Tibial artery (tissue), 4 donors: ENCODE measurements at regions not wholly inside any gene's neighbourhood (a gene's known extent, or its start where the extent isn't known, plus 50 kb on each side); places are given as distances from the start of the nearest gene placed in this dataset.

Source experiments
- DNase-seq, 2 donors: peaks; one replicate each; pipeline ENCODE4 v3.0.0-alpha.2; 2019
- H3K27ac ChIP-seq, 2 donors: fragments of 200-600 bp; sonication (generic) in 1 of 2; 1 replicate in 1 of 2; 2 replicates in 1 of 2; pipeline ENCODE4 v1.5.1; 2018 to 2019; ENCODE audit warnings: mild to moderate bottlenecking in 1 of 2
- H3K27me3 ChIP-seq, 2 donors: fragments of 200-600 bp; sonication (generic) in 1 of 2; one replicate each; pipeline versions ENCODE4 v1.5.1 to v1.6.0; 2016 to 2019
- H3K36me3 ChIP-seq, 3 donors: fragments of 200-600 bp; sonication (generic) in 2 of 3; one replicate each; pipeline ENCODE4 v1.5.1; 2016 to 2019; ENCODE audit warnings: mild to moderate bottlenecking in 2 of 3
- H3K4me1 ChIP-seq, 4 donors: fragments of 200-600 bp; sonication (generic) in 2 of 4; 1 replicate in 3 of 4; 2 replicates in 1 of 4; pipeline ENCODE4 v1.5.1; 2016 to 2019
- H3K4me3 ChIP-seq, 2 donors: fragments of 200-600 bp; sonication (generic) in 1 of 2; 1 replicate in 1 of 2; 2 replicates in 1 of 2; pipeline ENCODE4 v1.5.1; 2018 to 2019; ENCODE audit warnings: mild to moderate bottlenecking in 2 of 2
- H3K9me3 ChIP-seq, 3 donors: fragments of 200-600 bp; sonication (generic) in 1 of 3; one replicate each; pipeline ENCODE4 v1.5.1; 2016 to 2019
- CTCF ChIP-seq, 2 experiments: fragments of 200-600 bp in 1 of 2; fragments of 450-650 bp in 1 of 2; IDR thresholded peaks; one replicate each; pipeline ENCODE4 v1.5.1; 2017 to 2019; ENCODE audit warnings: antibody characterized with exemption in 2 of 2, mild to moderate bottlenecking in 1 of 2, moderate library complexity in 1 of 2
- intact Hi-C: fragments of 100-400 bp; cut with DNase I; formaldehyde crosslinking; loops from one replicate; pipeline ENCODE4 v1.15.0; 2023; ENCODE audit warnings: low total_unique reads

GRCh38 chr10:129341087-129341486 lies 126.0 kb upstream of the MGMT start:
- TF ChIP-seq CTCF (IDR thresholded peaks at IDR 0.05): no peak
- no peak for DNase-seq
- intact Hi-C loops: no loop called here

DNA sequence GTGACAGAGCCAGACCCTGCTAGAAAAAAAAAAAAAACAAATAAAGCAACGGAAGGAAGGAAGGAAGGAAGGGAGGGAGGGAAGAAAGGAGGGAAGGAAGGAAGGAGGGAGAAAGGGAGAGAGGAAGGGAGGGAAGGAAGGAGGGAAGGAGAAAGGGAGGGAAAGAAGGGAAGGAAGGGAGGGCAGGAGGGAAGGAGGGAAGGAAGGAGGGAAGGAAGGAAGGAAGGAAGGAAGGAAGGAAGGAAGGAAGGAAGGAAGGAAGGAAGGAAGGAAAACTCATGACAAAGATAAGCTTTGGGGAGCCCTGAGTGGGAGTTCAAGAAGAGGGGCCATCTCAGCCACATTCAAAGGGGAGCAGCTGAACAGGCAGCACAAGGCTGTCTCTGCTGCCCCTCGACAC lies 124.7 kb upstream of the MGMT start:
- DNase-seq: no peak
- intact Hi-C loops: no loop called here
- H3K36me3 ChIP-seq: no peaks in the 10 kb centered on the region
- no peaks in the 10 kb centered on the region for H3K27me3 ChIP-seq
- H3K27ac ChIP-seq: no peak overlapping the region
- H3K4me3 ChIP-seq: no peak overlapping the region
- TF ChIP-seq CTCF (IDR thresholded peaks at IDR 0.05): no peak
- no peaks in the 10 kb centered on the region for H3K9me3 ChIP-seq
- no peaks in the 10 kb centered on the region for H3K4me1 ChIP-seq

More at GRCh38 chr10:129341087-129341486, 126.0 kb upstream of the MGMT start:
- no peak overlapping the region for H3K4me3 ChIP-seq
- no peak overlapping the region for H3K27ac ChIP-seq
- H3K36me3 ChIP-seq: no peaks in the 10 kb centered on the region
- no peaks in the 10 kb centered on the region for H3K4me1 ChIP-seq
- H3K27me3 ChIP-seq: no peaks in the 10 kb centered on the region
- H3K9me3 ChIP-seq: no peaks in the 10 kb centered on the region

- no peaks in the 10 kb centered on the region for H3K36me3 ChIP-seq
- H3K27ac ChIP-seq: no peak overlapping the region
- no peaks in the 10 kb centered on the region for H3K9me3 ChIP-seq
- intact Hi-C loops: no loop called here
- no peak for TF ChIP-seq CTCF (IDR thresholded peaks at IDR 0.05)
- H3K4me3 ChIP-seq: no peak overlapping the region
- H3K4me1 ChIP-seq: no peaks in the 10 kb centered on the region
- H3K27me3 ChIP-seq: peaks cover 0 to under 1% of the 10 kb centered on the region in 2 donors
- DNase-seq: no peak
These were observed 123.9 kb upstream of the MGMT start for GRCh38 chr10:129343141-129343540.

DNA sequence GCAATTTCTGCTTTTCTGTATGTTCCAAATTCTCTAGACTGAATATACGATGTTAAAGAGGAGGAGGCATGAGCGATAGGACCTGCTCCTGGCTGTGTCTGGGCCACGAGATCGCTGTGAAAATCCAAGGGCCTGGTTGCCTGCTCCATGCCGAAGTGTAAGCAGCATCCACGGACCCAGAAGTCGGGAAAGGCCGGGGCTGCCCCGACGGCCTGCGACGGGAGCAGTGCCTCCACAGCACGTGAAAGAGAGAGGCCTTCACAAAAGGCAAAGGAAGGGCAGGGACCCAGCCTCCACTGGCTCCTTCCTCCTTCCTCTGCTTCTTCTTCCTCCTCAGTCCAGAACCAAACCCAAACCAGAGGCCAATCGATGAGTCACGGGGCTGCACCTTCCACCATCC lies 122.9 kb upstream of the MGMT start:
- no peak for DNase-seq
- intact Hi-C loops: no loop called here
- H3K9me3 ChIP-seq: no peaks in the 10 kb centered on the region
- no peak overlapping the region for H3K27ac ChIP-seq
- H3K36me3 ChIP-seq: no peaks in the 10 kb centered on the region
- H3K27me3 ChIP-seq: peaks cover 0 to 6% of the 10 kb centered on the region in 2 donors
- no peak for TF ChIP-seq CTCF (IDR thresholded peaks at IDR 0.05)
- H3K4me1 ChIP-seq: no peaks in the 10 kb centered on the region
- H3K4me3 ChIP-seq: no peak overlapping the region

- Histone ChIP-seq H3K27ac (no peak overlapping the region), H3K4me1 (no peaks in the 10 kb centered on the region), H3K9me3 (no peaks in the 10 kb centered on the region), H3K36me3 (no peaks in the 10 kb centered on the region), H3K27me3 (peaks cover 0 to 9% of the 10 kb centered on the region in 2 donors), H3K4me3 (no peak overlapping the region)
- no peak for DNase-seq
- TF ChIP-seq CTCF (IDR thresholded peaks at IDR 0.05): no peak
- intact Hi-C loops: no loop called here
These were observed 122.2 kb upstream of the MGMT start for GRCh38 chr10:129344731-129345355.

- Histone ChIP-seq H3K4me1 (no peaks in the 10 kb centered on the region), H3K4me3 (no peak overlapping the region), H3K9me3 (no peaks in the 10 kb centered on the region), H3K36me3 (no peaks in the 10 kb centered on the region), H3K27me3 (peaks cover 0 to 9% of the 10 kb centered on the region in 2 donors), H3K27ac (no peak overlapping the region)
- no peak for DNase-seq
- intact Hi-C loops: no loop called here
- no peak for TF ChIP-seq CTCF (IDR thresholded peaks at IDR 0.05)
These were observed 121.3 kb upstream of the MGMT start for GRCh38 chr10:129345763-129346162.
